Caco-2 (cell line): ENCODE measurements at regions not wholly inside any gene's neighbourhood (a gene's known extent, or its start where the extent isn't known, plus 50 kb on each side); places are given as distances from the start of the nearest gene placed in this dataset.

ENCODE experiments used
- BruUV-seq: library from RNA; stranded (reverse); fragments of 400-500 nt; replicated peaks from 2 replicates; lab custom pipeline; 2021; lab: Mats Ljungman, UMichigan
- CTCF ChIA-PET: fragments of 300-600 bp; sonication (Branson Sonifier 250); formaldehyde crosslinking; loops from one replicate; lab custom pipeline; 2022; ENCODE audit warnings: antibody characterized with exemption; lab: Charles Lee
- POLR2A ChIA-PET: fragments of 300-600 bp; sonication (Branson Sonifier 250); formaldehyde crosslinking; loops from one replicate; lab custom pipeline; 2022; ENCODE audit warnings: antibody characterized with exemption; lab: Charles Lee
- DNase-seq, 2 experiments: peaks; one replicate each; pipeline versions ENCODE4 v3.0.0 to v3.0.0-alpha.2; 2020 to 2022
- H3K27me3 ChIP-seq: replicated peaks from 2 replicates; pipeline ENCODE4 v1.6.0; 2011; ENCODE audit warnings: low read length; ENCODE audit not compliant: control insufficient read depth, insufficient read depth
- H3K36me3 ChIP-seq: 2 replicates; pipeline ENCODE4 v1.5.1; 2011; ENCODE audit warnings: low read length; ENCODE audit not compliant: control insufficient read depth, insufficient read depth
- H3K4me1 ChIP-seq: fragments of 250-450 bp; sonication (Bioruptor Pico); 2 replicates; pipeline ENCODE4 v1.5.1; 2020; ENCODE audit warnings: mild to moderate bottlenecking
- H3K4me3 ChIP-seq: 2 replicates; pipeline ENCODE4 v1.5.1; 2011; ENCODE audit warnings: low read depth, mild to moderate bottlenecking, control low read depth, low read length
- H3K9me3 ChIP-seq: fragments of 250-450 bp; sonication (Bioruptor Pico); 2 replicates; pipeline ENCODE4 v1.5.1; 2020; ENCODE audit warnings: mild to moderate bottlenecking, moderate library complexity
- H3K27ac Mint-ChIP-seq: one replicate; pipeline ENCODE4 v1.8.0; 2022; ENCODE audit warnings: mixed read lengths; ENCODE audit not compliant: unreplicated experiment
- H3K27me3 Mint-ChIP-seq: one replicate; pipeline ENCODE4 v1.8.0; 2022; ENCODE audit warnings: mixed read lengths; ENCODE audit not compliant: insufficient read depth, unreplicated experiment
- H3K36me3 Mint-ChIP-seq: one replicate; pipeline ENCODE4 v1.8.0; 2022; ENCODE audit warnings: mild to moderate bottlenecking, mixed read lengths; ENCODE audit not compliant: insufficient read depth, unreplicated experiment
- H3K4me1 Mint-ChIP-seq: one replicate; pipeline ENCODE4 v1.8.0; 2022; ENCODE audit warnings: low read depth, mixed read lengths; ENCODE audit not compliant: unreplicated experiment
- H3K4me3 Mint-ChIP-seq: one replicate; pipeline ENCODE4 v1.8.0; 2022; ENCODE audit warnings: mild to moderate bottlenecking, moderate library complexity, mixed read lengths; ENCODE audit not compliant: unreplicated experiment
- H3K9me3 Mint-ChIP-seq: one replicate; pipeline ENCODE4 v1.8.0; 2022; ENCODE audit warnings: mixed read lengths; ENCODE audit not compliant: unreplicated experiment
- intact Hi-C: fragments of 100-400 bp; cut with micrococcal nuclease; formaldehyde crosslinking; loops from one replicate; pipeline ENCODE4 v1.10.0; 2022; ENCODE audit not compliant: unreplicated experiment
- TF ChIP-seq, protein P1 (sequence below), 2 experiments: fragments of 200-600 bp in 1 of 2; IDR thresholded peaks; 1 replicate in 1 of 2; 2 replicates in 1 of 2; pipeline versions ENCODE4 v1.5.1 to v1.8.0; 2011 to 2022; ENCODE audit warnings: antibody characterized with exemption in 1 of 2, control low read depth in 1 of 2, inconsistent platforms in 1 of 2, low read depth in 1 of 2, low read length in 1 of 2, mild to moderate bottlenecking in 1 of 2, moderate library complexity in 1 of 2; ENCODE audit not compliant: insufficient read depth in 1 of 2, severe bottlenecking in 1 of 2, unreplicated experiment in 1 of 2

DNA sequence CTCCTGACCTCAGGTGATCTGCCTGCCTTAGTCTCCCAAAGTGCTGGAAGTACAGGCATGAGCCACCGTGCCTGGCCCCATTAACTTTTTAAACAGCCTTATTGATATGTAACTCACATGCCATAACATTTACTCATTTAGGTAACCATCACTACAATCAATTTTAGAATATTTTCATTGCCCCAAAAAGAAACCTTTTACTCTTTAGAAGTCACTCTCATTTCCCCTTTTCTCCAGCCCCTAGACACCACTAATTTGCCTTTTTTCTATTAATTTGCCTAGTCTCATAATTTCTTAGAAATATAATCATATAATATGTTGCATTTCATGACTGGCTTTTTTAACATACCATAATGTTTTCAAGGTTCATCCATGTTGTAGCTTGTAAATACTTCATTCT is 57.2 kb upstream of the TACR1 start:
- TF ChIP-seq, protein P1, sequence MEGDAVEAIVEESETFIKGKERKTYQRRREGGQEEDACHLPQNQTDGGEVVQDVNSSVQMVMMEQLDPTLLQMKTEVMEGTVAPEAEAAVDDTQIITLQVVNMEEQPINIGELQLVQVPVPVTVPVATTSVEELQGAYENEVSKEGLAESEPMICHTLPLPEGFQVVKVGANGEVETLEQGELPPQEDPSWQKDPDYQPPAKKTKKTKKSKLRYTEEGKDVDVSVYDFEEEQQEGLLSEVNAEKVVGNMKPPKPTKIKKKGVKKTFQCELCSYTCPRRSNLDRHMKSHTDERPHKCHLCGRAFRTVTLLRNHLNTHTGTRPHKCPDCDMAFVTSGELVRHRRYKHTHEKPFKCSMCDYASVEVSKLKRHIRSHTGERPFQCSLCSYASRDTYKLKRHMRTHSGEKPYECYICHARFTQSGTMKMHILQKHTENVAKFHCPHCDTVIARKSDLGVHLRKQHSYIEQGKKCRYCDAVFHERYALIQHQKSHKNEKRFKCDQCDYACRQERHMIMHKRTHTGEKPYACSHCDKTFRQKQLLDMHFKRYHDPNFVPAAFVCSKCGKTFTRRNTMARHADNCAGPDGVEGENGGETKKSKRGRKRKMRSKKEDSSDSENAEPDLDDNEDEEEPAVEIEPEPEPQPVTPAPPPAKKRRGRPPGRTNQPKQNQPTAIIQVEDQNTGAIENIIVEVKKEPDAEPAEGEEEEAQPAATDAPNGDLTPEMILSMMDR (IDR thresholded peaks at IDR 0.05; ENCODE audit: insufficient read depth in 1 of 2, low read depth in 1 of 2, low read length in 1 of 2, severe bottlenecking in 1 of 2, unreplicated experiment in 1 of 2): no peak

GRCh38 chr2:75253526-75253925 is 54.2 kb upstream of the TACR1 start:
- peaks cover 7% of the 10 kb centered on the region for H3K9me3 ChIP-seq
- intact Hi-C loops: no loop called here
- Mint-ChIP-seq H3K4me1 (no peaks in the 10 kb centered on the region), H3K36me3 (no peaks in the 10 kb centered on the region), H3K27me3 (peaks cover 5% of the 10 kb centered on the region), H3K4me3 (no peak overlapping the region), H3K9me3 (peaks cover 13% of the 10 kb centered on the region), H3K27ac (no peak overlapping the region)
- no peaks in the 10 kb centered on the region for H3K27me3 ChIP-seq
- CTCF ChIA-PET: no interaction called here
- H3K36me3 ChIP-seq: no peaks in the 10 kb centered on the region
- H3K4me1 ChIP-seq: no peaks in the 10 kb centered on the region
- TF ChIP-seq, protein P1 (IDR thresholded peaks at IDR 0.05; ENCODE audit: insufficient read depth in 1 of 2, low read depth in 1 of 2, low read length in 1 of 2, severe bottlenecking in 1 of 2, unreplicated experiment in 1 of 2): no peak
- no TSS peak for BruUV-seq
- POLR2A ChIA-PET: no interaction called here
- no peak for DNase-seq
- no peak overlapping the region for H3K4me3 ChIP-seq

More for the DNA sequence above, 57.2 kb upstream of the TACR1 start:
- no peak overlapping the region for H3K27ac Mint-ChIP-seq
- no peak for DNase-seq
- H3K27me3 ChIP-seq: no peaks in the 10 kb centered on the region
- CTCF ChIA-PET: no interaction called here
- BruUV-seq: no TSS peak
- no peaks in the 10 kb centered on the region for H3K4me1 Mint-ChIP-seq
- peaks cover 8% of the 10 kb centered on the region for H3K9me3 ChIP-seq
- intact Hi-C loops: no loop called here
- H3K4me3 ChIP-seq: no peak overlapping the region
- no peak overlapping the region for H3K4me3 Mint-ChIP-seq
- no peaks in the 10 kb centered on the region for H3K36me3 ChIP-seq
- H3K4me1 ChIP-seq: no peaks in the 10 kb centered on the region
- H3K9me3 Mint-ChIP-seq: peaks cover 19% of the 10 kb centered on the region
- POLR2A ChIA-PET: no interaction called here
- H3K27me3 Mint-ChIP-seq: peaks cover 2% of the 10 kb centered on the region
- no peaks in the 10 kb centered on the region for H3K36me3 Mint-ChIP-seq

DNA sequence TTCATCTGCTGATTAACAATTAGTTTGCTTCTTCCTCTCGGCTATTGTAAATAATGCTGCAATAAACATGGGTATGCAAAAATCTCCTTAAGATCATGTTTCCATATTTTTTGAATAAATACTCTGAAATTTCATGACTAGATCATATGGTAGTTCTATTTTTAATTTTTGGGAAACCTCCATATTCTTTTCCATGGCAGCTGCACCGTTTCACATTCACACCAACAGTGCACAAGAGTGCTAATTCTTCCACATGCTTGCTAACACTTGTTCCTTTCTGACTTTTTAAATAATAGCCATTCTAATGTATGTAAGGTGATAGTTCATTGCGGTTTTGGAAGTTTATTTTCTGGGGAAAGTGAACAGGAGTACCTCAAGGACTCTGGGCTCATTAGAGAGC is 52.6 kb upstream of the TACR1 start:
- Mint-ChIP-seq H3K4me1 (no peaks in the 10 kb centered on the region), H3K4me3 (no peak overlapping the region), H3K9me3 (peaks cover 10% of the 10 kb centered on the region), H3K36me3 (no peaks in the 10 kb centered on the region), H3K27ac (no peak overlapping the region), H3K27me3 (peaks cover 5% of the 10 kb centered on the region)
- intact Hi-C loops: no loop called here
- Histone ChIP-seq H3K4me3 (no peak overlapping the region), H3K4me1 (no peaks in the 10 kb centered on the region), H3K36me3 (no peaks in the 10 kb centered on the region), H3K27me3 (no peaks in the 10 kb centered on the region), H3K9me3 (0 out of 2 replicates have a peak, but pooled peaks cover 2% of the 10 kb centered on the region)
- ChIA-PET CTCF (no interaction called here), POLR2A (no interaction called here)
- TF ChIP-seq, protein P1 (IDR thresholded peaks at IDR 0.05; ENCODE audit: insufficient read depth in 1 of 2, low read depth in 1 of 2, low read length in 1 of 2, severe bottlenecking in 1 of 2, unreplicated experiment in 1 of 2): no peak
- DNase-seq: no peak
- BruUV-seq: no TSS peak
